ENCODE measurements at regions not wholly inside any gene's neighbourhood (a gene's known extent, or its start where the extent isn't known, plus 50 kb on each side); places are given as distances from the start of the nearest gene placed in this dataset.
"Not testable (repeated sequence)": the region's sequence is repeated elsewhere in the genome, so short reads cannot be mapped to it uniquely, and the experiment has no call there.

DNA sequence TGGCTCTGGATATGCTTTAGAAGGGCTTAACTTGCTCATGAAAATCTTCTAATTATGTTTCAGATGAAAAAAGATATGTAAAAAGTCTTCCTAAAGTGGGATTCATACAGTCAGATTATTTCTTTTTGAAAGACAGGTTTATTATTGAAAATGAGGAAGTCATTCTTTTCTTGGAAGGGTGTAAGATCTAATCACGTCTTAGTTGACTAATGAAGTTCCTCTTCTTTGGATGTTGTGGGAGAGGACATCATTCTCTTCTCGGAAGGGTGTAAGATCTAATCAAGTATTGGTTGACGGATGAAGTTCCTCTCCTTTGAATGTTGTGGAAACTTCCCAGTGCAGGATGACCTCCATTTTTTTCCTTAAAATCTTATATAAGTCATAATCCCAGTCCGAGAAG, 74.9 kb downstream of the ALG10 start:
- DNase-seq (ENCODE audit: low read depth in 3 of 3): no peak

DNA sequence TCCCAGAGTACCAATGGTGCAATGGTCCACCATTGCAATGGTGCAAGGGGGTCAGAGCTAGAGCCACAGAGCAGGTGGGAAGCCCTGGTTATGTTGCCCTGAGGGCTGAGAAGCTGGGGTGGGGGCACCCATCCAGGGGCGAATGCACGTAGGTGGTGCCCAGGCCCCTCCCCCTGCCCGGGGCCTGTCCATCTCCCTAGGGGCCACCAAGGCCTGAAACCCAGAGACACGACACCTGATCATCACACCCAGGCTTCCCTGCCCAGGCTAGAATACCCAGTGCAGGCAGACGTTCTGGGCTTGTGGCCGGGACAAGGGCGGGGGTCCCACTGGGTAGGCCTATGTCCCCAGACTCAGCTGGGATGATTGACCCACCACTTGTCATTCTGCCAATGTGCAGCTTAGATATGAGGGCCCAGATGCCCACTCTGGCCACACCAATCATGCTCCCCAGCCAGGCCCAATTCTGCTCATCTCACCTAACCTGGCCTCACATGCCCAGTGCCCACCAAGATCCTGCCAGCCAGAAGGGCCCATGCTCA, 83.2 kb downstream of the ALG10 start:
- no peak for DNase-seq (ENCODE audit: low read depth in 3 of 3)

DNA sequence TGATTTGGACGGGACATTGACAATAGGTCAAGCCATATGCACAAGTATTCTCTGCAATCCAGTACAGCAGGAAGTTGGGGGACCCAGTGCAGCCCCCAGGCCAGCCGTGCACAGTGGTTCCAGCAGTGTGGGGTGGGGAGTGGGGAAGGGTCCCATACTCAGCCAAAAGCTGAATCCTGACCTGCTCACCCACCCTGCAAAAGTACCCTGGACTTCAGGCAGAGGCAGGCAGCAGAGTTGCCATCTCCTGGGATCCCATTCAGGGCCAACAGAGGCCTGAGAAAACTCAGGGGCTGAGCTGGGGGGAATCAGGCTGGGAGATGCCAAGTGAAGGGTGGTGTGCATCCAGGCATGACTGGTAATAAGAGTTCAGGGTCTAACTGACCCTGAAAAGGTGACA, 83.9 kb downstream of the ALG10 start:
- DNase-seq (ENCODE audit: low read depth in 3 of 3): no peak

DNA sequence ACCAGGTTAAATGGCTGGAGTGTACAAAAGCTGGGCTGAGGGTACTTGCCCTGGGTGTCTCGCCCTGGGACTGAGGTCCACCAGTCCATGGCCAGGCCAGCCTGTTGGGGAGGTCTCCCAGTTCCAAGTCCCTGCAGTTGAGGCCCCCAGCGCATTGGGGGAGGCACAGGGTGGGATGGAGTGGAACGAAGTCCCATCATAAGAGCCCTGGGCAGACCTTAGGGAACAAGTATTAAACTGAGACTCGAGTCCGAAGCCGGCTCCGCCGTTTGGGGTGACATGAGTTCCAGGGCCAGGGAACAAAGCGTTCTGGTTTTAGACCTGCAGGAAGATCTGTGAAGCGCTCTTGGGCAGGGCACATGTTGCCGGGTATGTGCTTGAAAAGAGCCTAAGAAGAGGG, 84.7 kb downstream of the ALG10 start:
- DNase-seq (ENCODE audit: low read depth in 3 of 3): no peak

DNA sequence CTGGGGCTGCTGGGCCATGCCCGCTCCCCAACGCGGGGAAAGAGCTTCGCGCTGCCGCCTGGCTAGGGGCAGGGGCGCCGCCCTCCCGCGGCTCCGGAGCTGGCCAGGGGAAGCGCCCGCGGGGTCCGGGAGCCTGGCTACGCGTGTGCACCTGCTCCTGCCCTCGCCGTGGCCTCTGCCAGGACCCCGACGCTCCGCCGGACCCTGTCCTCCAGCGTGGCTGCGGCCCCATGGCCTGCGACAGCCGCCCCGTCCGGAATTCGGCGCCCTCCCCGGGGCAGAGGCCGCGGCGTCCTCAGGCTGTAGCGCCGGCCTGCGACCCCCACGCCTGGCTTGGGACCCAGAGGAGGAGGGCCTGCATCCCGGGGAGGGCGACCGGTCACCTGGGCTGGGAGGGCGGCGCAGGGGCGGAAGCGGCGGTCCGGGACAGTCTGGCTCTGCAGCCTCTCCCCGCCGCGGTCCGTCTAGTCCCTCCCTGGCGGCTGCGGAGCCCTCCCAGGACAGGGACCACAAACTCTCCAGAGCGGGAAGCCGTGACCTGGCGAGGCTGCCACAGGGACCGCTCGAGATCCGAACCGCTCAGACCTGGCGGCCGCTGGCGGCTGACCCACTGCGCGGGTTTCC, 85.6 kb downstream of the ALG10 start:
- DNase-seq (ENCODE audit: low read depth in 3 of 3): no peak

DNA sequence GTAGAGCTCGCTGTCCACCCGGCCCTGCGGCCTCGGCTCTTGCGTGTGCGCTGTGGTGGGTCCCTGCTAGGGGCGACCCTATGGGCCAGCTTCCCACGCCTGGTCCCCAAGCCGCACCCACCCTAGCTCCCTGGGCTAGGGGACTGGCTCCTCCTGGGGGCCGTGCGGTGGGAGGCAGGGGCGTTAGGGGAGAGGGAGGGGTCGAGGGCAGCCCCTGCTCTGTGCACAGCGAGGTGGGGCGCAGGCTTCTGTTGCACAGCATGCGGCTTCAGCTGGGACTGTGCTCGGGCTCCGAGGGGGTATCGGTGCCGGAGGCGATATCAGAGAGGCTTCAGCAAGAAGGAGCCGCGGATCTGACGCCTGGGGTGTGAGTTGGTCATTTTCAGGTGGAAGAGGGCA, 86.1 kb downstream of the ALG10 start:
- no peak for DNase-seq (ENCODE audit: low read depth in 3 of 3)

DNA sequence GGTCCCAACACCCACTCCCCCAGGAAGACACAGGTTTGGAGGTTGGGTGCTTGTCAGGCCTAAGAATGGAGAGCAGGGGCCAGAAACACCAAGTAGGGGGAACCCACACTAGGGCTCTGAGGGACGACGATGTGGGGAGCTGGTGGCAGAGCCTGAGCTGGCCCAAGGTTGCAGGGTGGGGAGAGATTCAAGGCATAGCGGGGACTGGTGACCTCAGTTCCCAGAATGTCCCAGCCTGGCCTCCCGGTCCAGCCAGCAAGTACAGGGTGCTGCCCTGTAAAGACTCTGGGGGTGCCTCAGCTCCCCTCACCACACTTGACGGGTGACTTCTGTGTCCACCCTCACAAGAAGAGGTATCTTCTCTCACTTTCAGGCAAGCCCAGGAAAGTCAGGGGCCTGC, 86.7 kb downstream of the ALG10 start:
- DNase-seq (ENCODE audit: low read depth in 3 of 3): no peak

DNA sequence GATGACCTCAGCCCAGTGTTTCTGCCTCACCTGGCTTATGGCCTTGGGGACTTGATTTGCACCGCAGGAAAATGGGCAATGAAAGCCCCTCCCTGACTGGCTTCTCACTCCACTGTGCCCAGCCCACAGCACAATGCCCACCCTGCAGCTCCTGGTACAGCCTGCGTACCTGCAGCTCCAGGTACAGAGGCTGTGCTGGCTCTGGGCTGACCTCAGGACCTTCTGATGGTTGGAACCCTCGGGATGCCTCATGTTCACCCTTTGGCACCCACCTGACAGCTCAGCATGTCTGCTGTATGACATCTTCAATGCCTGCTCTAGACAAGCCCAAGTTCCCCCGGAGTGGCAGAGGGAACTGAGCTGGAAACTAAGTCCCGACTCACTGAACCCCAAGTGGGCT, 87.1 kb downstream of the ALG10 start:
- DNase-seq (ENCODE audit: low read depth in 3 of 3): no peak

DNA sequence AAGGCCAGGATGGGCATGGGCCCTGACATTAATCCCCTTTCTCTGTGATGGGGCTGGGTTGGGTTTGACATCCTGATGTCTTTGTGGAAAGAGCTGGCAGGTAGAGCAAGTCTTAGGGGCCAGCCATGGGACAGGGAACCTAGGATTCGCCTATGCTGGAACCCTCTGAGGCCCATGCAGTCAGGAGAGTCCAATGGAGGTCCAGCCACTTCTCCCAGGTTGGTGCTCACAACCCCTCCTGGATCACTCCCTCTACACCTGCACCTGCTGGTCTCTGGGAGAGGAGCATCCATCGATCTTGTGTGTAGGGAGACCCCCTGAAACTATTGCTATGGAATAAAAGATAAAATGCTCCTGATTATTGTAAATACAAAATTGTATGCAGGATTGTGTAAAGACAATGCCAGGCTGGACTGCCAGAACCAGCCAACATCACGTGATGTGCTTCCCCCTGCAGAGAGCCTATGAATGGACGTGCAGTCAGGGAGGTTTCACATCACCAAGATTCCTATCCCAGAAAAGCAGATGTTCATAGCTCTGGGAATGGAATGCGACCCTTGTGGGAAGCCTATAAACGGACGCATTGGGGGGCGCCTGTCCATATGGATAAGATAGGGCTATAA, 87.7 kb downstream of the ALG10 start:
- DNase-seq (ENCODE audit: low read depth in 3 of 3): not testable (repeated sequence)

DNA sequence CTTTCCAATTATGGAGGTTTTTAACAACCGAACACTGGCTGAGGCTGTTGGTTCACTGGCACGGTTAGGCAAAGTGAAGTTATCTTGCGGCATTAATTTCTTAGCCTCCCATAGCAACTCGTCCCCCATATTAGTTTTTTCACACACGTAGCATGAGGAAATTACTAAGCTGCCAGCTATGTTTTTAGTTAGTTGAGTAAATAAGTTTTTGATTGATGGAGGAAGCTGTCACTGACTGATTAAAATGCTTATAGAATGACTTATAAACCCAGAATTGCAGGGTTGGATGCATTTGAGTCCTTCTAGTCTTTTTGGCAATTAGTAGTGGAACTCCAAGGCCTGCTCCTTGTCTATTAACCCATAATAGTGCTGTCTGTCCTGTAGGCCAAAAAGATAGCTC, 97.1 kb downstream of the ALG10 start:
- DNase-seq (ENCODE audit: low read depth in 3 of 3): no peak

DNA sequence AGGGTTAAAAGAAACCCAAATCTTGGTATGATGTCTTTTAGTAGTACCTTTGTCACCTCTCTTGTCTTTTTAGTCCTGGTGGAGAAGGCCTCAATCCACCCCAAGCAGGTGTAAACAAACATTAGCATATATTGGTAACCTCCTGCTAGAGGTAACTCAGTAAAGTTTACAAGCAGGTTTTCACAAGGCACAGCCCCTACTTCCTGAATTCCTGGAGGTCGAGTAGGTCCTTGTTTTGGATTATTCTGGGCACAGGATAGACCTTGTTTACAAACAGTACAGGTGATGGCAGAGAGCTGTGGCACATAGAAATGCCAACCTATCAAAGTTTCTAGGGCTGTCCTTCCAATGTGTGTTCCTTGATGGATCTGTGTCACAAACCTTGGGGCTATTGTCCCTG, 99.1 kb downstream of the ALG10 start:
- no peak for DNase-seq (ENCODE audit: low read depth in 3 of 3)

DNA sequence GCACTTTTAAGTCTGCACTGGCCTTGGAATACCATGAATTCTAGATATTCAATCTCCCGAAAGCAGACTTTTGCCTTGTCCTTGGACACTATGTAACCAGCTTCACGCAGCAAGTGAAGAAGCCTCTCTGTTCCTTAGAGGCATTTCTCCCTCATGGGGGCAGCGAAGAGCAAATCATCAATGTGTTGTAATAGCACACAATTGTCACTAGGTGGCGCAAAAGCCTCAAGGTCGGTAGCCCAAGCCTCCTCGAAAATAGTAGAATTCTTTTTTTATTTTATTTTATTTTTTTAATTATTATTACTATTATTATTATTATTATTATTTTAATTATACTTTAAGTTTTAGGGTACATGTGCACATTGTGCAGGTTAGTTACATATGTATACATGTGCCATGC, 100.8 kb downstream of the ALG10 start:
- peak in 2 of 3 experiments; percentile 14 to 32 for DNase-seq (ENCODE audit: low read depth in 3 of 3)

DNA sequence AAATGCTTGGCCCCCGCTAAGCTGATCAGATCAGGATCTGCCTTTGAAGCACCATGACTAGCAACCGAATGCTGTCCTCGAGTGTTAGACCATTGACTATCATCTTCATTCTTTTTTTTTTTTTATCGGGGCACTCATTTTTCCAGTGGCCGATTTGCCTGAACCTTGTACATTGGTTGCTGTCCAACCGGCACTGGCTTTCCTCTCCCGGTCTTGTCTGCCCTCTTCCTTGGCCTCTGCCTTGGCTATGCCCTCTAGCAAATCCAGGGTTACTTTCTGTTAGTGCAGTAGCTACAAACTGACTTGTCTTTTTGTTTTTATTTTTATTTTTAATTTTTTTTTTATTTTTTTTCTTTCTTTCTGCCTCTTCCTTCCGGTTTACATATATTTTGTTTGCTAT, 102.3 kb downstream of the ALG10 start:
- DNase-seq (ENCODE audit: low read depth in 3 of 3): no peak

DNA sequence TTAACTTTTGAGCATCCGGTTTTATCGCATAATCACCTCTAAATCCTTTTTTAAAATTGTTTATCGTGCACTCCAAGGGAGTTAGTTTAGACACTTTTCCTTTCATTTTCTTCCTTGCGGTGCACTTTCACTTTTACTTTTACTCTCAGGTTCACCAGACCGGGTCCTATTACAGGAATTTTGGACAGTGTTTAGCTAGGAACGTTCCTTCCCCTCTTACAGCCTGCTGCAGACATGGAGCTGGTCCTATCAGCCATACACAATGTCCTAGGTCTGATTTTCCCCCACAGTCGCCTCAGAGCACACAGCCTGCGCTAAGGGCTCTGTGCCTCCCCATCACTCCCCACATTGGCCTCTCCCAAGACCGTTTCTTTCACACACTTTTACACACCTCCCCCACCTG, 103.9 kb downstream of the ALG10 start:
- DNase-seq (ENCODE audit: low read depth in 3 of 3): no peak

DNA sequence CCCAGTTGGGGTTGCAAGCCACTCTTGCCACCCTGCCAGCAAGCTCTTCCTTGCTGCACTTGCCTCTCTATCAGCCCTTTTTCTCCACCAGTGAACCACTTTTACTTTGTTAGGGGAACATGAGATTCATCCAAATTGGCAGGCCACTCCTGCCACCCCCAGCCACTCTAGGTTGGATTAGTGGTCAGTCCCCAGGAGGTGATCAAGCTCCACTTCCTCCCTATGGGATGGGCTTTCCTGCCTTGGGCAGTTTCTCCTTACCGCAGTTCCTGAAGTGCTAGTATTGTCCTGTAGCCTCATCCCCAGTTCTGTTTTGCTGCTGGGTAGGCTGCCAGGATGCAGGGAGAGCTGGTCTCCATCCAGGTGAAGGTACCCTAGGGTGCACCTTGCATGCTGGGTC, 104.5 kb downstream of the ALG10 start:
- DNase-seq (ENCODE audit: low read depth in 3 of 3): no peak

DNA sequence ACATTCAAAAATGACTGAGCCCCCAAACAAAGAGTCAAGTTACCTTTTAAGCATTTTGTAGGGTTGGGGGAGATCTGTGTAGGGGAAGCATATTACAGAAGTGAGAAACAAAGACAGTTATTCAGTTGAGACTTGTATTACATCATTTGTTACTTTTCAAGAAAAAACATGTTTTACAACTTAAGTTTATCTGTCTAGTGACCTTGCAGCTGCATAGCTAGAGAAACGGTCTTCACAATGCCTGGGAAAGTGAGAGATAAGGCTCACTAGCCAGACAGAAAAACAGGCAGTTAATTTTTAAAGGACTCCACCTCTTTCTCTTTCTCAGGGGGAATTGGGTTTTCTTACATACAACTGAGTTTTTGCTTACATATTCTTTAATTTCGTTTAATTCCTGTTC, 105.1 kb downstream of the ALG10 start:
- not testable (repeated sequence) for DNase-seq (ENCODE audit: low read depth in 3 of 3)

DNA sequence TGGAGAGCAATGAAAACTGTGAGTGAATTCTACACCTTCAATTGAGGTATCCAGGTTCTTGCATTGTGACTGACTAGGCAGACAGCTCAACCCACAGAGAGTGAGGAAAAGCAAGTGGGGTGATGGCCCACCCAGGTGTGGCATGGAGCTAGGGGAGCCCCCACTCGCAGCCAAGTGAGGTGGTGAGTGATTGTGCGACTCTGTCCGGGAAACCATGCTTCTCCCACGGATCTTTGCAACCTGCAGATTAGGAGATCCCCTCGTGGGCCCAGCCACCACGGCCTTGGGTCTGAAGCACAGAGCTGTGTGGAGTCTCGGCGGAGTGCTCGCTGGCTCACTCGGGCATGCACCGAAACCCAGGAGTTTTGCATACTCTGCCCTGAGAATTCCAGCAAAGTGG, 120.1 kb downstream of the ALG10 start:
- no peak for DNase-seq (ENCODE audit: low read depth in 3 of 3)

DNA sequence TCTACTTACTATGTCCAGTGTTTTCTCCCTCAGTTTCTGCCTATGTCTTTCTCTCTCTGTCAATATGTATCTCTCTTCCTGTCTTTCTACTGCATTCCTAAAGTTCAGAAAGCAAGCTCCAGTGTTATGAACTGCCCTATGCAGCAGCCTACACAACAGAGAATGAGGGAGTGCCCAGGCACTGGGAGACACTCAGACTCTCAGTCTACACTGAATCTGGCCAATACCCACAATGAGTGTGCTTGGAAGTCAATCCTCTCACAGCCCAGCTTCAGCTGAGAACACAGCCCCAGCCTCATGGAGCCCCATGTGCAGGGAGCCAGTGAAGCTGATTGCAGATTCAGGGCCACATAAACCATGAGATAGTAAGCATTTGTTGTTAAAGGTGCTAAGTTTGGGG, 128.7 kb downstream of the ALG10 start:
- no peak for DNase-seq (ENCODE audit: low read depth in 3 of 3)

DNA sequence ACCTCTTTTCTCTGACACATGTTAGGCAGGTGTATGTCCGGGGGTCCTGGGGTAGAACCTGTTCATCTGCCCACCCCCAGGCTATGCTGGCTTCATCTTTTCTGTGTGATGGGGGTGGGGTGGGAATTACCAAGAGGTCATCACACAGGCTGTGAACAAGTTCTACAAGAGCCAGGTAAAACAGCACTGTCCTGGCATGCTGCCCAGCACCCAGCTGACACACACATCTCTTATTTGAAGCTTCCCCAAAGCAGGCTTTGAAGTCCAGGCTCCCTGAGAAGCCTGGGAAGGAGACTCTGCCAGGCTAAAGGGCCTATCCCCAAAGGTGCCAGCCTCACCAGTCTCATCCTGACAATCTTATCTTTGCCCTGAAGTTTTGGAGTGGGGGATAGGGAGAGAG, 141.1 kb downstream of the ALG10 start:
- DNase-seq (ENCODE audit: low read depth in 3 of 3): no peak

DNA sequence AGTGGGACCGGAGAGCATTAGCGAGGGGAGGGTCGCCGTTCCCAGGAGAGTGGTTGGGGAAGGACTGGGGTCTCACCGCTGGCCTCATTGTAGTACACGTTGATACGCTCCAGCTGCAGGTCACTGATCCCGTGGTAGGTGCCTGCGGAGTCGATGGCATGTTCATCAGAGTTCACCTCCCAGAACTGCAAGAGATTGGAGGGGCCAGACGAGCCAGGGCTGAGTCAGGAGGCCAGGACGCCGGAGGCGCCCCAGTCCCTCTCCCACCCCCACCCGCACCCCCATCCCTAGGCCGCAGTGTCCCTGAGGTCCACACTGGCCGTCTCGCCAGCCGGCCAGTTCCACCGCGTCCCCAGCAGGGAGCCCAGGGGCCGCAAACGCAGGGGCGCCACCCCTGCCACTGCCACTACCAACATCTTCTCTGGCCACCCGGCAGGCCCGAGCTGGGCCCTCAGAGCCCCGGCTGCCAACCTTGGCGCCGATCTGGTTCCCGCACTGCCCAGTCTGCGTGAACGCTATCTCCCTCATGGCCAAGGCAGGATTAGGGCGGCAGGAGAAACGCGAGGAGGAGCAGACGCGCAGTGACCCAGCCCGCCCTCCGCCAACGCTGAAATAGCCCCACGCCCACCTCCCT, 144.2 kb downstream of the ALG10 start:
- no peak for DNase-seq (ENCODE audit: low read depth in 3 of 3)

DNA sequence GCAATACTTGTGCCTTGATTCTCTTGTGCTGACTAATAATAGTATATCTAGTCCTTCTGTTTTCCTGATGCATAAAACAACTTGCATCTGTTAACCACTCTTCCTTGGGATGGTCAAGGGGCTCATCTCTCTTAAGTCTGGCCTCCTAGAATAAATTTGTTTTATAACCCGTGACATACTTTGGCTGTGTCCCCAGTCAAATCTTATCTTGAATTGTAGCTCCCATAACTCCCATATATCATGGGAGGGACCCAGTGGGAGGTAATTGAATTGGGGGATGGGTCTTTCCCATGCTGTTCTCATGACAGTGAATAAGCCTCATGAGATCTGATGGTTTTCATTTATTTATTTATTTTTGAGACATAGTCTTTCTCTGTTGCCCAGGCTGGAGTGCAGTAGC, 146.2 kb downstream of the ALG10 start:
- DNase-seq (ENCODE audit: low read depth in 3 of 3): not testable (repeated sequence)

DNA sequence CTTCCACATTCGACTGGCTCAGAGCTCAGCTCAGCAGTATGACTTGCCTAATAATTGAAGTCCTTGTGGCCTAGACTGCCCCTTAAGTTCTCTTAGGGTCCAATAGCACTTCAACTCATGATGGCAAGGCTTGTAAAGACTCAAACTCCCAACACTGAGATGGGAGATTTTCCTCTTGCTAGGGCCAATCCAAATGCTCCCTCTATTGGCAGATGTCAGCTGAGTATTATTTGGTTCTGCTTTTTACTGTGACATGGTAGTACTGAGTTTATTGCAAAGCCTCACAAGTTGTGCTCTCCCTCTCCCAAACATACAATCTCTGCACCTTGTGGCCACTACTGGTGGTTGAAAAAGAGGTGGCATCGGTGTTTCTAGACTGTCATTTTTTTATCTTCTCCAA, 164.2 kb downstream of the ALG10 start:
- no peak for DNase-seq (ENCODE audit: low read depth in 3 of 3)

DNA sequence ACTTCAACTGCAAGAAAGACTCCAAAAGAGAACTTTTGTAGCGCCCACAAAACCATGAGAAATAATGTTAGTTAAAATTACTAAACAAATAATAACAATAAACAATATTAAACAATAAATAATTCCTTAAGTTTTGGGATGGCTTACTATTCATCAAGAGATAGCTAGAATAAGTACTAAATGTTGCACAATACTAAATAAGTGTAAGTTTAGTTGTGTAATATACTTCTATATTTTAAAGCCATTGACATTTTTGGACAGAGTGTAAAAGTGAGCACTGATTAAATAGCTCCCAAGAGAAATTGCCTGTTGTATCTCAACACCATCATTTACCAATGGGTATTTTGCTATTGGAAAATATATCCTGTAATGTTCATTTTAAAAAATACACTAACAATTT, 166.7 kb downstream of the ALG10 start:
- DNase-seq (ENCODE audit: low read depth in 3 of 3): no peak

Data from stimulated activated CD4-positive, alpha-beta T cell treated with anti-CD3 and anti-CD28 coated beads, TNF-alpha, amount 100 ng/mL, for 24 hours (primary cell).